HG02943 (cell line): ENCODE measurements at regions not wholly inside any gene's neighbourhood (a gene's known extent, or its start where the extent isn't known, plus 50 kb on each side); places are given as distances from the start of the nearest gene placed in this dataset.
"Not testable (repeated sequence)": the region's sequence is repeated elsewhere in the genome, so short reads cannot be mapped to it uniquely, and the experiment has no call there.

Experiments used
- ATAC-seq: cut with Tn5 transposase; IDR thresholded peaks from one replicate; pipeline ENCODE4 v1.9.1; 2021; ENCODE audit warnings: mild to moderate bottlenecking, low read depth, moderate library complexity; ENCODE audit not compliant: unreplicated experiment

GRCh38 chr9:117649126-117649525 lies 55.1 kb upstream of the TLR4 start:
- no peak for ATAC-seq

- no peak for ATAC-seq
These were observed 59.1 kb upstream of the TLR4 start for GRCh38 chr9:117644932-117645636.

- ATAC-seq = peak; percentile 65
These were observed 59.9 kb upstream of the TLR4 start for GRCh38 chr9:117644133-117644931.

DNA sequence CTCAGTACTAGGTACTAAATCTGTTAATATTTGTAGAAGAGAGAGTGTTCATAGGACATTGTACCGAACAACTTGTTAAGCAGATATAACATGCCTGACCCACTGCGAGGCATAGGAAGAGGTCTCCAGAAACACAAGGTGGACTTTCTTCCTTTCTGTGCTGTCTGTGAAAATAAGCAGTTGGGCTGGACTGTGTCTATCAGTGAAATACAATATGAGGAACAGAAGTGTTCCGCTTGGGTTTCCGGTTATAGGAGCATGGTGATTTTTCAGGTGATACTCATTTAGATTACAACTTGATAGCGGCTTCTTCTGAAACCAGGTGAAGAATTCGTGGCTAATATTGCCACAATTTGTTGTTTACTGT lies 60.9 kb upstream of the TLR4 start:
- no peak for ATAC-seq

- ATAC-seq = not testable (repeated sequence)
These were observed 61.5 kb upstream of the TLR4 start for GRCh38 chr9:117642571-117643287.

DNA sequence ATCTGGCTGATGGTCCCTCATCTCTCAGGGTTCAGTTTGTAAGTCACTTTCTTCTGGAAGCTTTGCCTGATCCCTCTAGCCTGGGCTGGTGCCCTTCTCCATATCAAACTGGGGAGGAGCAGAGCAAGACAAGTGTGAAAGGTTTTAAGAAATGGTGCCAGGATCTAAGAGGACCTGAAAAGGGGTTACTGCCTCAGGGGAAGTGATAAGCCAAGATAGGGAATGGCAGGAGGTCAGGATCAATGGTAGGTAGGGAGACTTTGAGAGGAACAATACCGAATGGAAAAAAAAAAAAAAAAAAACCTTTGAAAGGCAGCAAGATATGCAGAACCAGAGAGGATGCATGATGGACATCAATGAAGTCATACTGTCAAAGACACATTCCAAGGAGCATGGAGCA lies 67.5 kb upstream of the TLR4 start:
- ATAC-seq = no peak

- ATAC-seq = no peak
These were observed 79.0 kb upstream of the TLR4 start for GRCh38 chr9:117625154-117625553.

- ATAC-seq = no peak
These were observed 80.1 kb upstream of the TLR4 start for GRCh38 chr9:117624106-117624505.

- ATAC-seq = no peak
These were observed 81.9 kb upstream of the TLR4 start for GRCh38 chr9:117622347-117622746.

DNA sequence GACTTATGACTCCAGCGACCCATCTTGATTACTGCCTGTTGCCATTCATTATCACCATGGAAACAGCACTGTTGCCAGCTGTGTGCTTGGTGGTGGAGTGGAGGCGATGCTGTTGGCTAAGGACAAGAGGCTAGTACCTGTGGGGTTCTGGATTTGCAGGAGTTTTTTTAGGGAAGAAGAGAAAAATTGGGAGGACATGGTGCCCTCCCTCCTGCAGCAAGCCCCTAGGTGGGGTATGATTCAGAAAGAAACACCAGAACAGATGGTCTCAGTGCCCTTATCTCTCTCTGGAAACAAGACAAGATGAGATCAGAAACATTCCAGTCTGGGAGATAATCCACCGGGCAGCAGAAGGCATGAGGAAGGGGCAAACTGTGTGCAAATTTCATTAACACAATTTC lies 87.8 kb upstream of the TLR4 start:
- no peak for ATAC-seq

- ATAC-seq = no peak
These were observed 91.9 kb upstream of the TLR4 start for GRCh38 chr9:117612317-117612716.

DNA sequence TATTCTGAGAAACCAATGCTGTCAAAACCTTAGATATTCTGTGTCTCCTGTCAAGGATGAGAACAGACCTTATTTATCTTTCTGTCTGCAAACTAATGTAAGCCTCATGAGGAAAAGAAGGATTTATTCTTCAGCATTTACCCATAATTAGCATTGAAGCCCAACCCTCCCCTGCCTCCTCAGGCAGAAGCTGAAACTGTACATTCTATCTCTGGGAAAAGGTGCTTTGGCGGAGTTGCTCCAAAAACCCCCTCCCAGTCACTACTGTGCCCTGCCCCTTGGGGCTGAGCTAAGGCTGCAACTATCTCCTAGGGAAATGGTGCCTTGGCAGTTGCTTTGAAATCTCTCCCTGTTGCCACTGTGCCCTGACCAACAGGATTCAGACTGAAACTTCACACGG lies 106.2 kb upstream of the TLR4 start:
- no peak for ATAC-seq

GRCh38 chr9:117596678-117597077 lies 107.5 kb upstream of the TLR4 start:
- ATAC-seq = no peak

GRCh38 chr9:117595650-117596049 lies 108.6 kb upstream of the TLR4 start:
- ATAC-seq = no peak

DNA sequence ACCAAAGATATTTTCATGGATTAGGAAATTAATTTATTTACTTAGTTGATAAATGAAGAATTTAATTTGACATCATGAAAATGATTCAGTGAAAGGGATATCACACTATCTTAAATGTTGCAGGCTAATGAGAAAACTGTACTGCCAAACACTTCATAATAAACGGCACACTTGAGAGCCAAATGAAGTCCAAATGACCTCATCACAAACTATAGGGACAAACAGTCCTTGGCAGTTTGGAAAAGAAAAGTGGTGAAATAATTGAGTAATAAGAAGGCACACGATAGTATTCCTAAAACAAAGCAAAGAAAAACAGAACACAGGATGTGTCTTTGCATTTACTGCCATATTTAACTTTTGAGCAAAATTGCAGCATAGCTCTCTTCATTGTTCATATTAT lies 116.9 kb upstream of the TLR4 start:
- ATAC-seq = no peak

GRCh38 chr9:117574099-117574498 lies 130.1 kb upstream of the TLR4 start:
- ATAC-seq = no peak

GRCh38 chr9:117564839-117565238 lies 139.4 kb upstream of the TLR4 start:
- ATAC-seq = no peak

DNA sequence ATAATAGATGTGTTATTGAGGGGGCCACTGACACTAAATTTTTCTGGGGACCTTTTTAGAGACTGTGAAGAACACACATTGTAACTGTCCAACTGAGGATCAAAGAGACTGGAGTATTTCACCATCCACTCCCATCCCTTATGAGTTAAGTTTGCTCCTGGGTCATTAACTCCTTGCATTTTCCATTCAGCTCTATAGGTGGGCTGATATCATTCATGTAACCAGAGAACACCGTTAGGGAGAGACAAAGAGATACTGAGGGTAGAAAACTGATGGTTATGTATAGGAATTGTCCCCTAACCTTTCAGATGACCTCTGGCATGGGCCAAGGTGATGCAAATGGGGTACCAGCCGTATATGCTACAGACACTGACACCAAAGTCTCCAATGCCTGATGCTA lies 142.4 kb upstream of the TLR4 start:
- no peak for ATAC-seq

DNA sequence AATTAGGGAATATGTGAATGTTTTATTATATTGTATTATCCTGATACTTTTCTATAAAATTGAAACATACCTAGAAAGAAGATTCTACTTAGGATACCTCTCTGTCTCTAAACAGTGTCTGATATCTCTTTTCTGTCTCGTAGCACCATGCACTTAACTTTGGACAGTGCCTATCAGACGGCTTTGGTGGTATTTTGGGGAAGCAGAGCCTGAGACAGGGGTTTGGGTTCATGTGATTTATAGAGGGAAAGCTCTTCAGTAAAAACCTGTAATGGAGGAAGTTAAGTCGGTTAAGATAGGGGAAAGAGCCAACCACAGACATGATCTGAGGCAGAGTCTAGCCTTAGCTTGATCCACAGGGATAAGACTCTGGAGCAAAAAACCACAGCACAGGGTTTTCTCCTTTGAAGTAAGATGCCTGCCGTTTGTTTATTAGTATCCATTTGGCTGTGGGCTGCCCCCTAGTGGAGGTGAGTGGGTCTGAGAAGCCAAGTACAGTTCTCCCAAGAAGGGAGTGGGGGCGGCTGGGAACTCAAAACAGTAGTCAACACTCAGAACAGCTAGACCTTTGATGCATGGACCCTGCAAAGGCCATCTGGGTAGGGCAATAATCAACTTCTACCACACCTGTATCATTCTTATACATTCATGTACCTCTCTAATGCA lies 141.2 kb upstream of the ASTN2 start:
- ATAC-seq = peak; percentile 80

- no peak for ATAC-seq
These were observed 138.0 kb upstream of the ASTN2 start for GRCh38 chr9:117552811-117553210.

DNA sequence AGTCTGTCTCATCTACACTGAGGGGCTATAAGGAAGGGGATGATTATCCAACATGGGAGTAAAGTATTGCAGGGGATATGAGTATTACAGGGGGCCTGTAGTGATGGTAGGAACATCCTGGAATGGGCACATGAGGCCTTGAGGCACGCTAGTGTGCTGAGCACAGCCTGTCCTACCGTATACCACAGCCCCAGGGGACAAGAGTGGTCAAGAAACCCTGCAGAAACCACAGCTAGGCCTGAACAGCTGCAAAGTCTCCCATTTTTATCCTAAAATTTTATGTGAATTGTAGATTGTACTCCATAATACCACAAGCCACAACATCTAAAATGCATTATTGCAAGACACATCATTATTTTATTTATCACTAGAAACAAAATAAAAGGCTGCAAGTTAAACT lies 136.3 kb upstream of the ASTN2 start:
- ATAC-seq = no peak
